HEK293T (cell line): ENCODE measurements at regions not wholly inside any gene's neighbourhood (a gene's known extent, or its start where the extent isn't known, plus 50 kb on each side); places are given as distances from the start of the nearest gene placed in this dataset.

ENCODE experiments used
- CTBP1 ChIP-seq: fragments of 450-650 bp; IDR thresholded peaks from 2 replicates; pipeline ENCODE4 v1.6.1; 2016; ENCODE audit warnings: borderline replicate concordance
- FOXA1 ChIP-seq: fragments of 450-650 bp; IDR thresholded peaks from 2 replicates; pipeline ENCODE4 v1.6.1; 2016; ENCODE audit warnings: mild to moderate bottlenecking
- FOXK2 ChIP-seq: fragments of 450-650 bp; IDR thresholded peaks from 2 replicates; pipeline ENCODE4 v1.6.1; 2016; ENCODE audit warnings: mild to moderate bottlenecking
- FOXM1 ChIP-seq: fragments of 450-650 bp; IDR thresholded peaks from 2 replicates; pipeline ENCODE4 v1.6.1; 2017; ENCODE audit warnings: mild to moderate bottlenecking, borderline replicate concordance
- HDGF ChIP-seq: fragments of 450-650 bp; IDR thresholded peaks from 2 replicates; pipeline ENCODE4 v1.6.1; 2017; ENCODE audit warnings: antibody characterized with exemption, borderline replicate concordance
- L3MBTL2 ChIP-seq: fragments of 450-650 bp; conservative IDR thresholded peaks from 2 replicates; pipeline ENCODE4 v1.6.1; 2016; ENCODE audit warnings: mild to moderate bottlenecking
- SP1 ChIP-seq: fragments of 450-650 bp; IDR thresholded peaks from 2 replicates; pipeline ENCODE4 v1.6.1; 2017
- TARDBP ChIP-seq: fragments of 450-650 bp; IDR thresholded peaks from 2 replicates; pipeline ENCODE4 v1.6.1; 2016
- TF ChIP-seq, protein P1 (sequence below): fragments of 450-650 bp; IDR thresholded peaks from 2 replicates; pipeline ENCODE4 v1.6.1; 2016

DNA sequence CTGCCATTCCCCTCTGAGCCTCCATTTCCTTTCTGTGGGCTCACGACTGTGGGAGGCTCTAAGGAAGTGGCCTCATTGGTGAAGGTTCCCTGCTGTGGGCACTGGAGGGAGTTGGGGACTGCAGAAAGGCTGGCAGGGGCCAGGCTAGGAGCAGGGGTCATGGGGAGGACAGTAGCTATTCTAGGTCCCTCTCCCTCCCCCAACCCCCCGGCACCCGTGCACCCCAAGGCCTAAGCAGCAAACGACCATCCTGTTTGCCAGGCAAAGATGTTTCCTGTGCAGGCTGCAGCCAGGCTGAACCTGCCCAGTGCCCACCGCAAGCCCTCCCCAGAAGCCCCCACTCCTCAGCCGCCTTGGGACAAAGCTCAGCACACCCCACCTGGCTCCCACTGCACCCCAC, 189.4 kb downstream of the MN1 start:
- no peak for TF ChIP-seq TARDBP
- no peak for TF ChIP-seq SP1
- no peak for TF ChIP-seq FOXA1
- TF ChIP-seq FOXK2, result no peak
- no peak for TF ChIP-seq CTBP1
- TF ChIP-seq, protein P1, sequence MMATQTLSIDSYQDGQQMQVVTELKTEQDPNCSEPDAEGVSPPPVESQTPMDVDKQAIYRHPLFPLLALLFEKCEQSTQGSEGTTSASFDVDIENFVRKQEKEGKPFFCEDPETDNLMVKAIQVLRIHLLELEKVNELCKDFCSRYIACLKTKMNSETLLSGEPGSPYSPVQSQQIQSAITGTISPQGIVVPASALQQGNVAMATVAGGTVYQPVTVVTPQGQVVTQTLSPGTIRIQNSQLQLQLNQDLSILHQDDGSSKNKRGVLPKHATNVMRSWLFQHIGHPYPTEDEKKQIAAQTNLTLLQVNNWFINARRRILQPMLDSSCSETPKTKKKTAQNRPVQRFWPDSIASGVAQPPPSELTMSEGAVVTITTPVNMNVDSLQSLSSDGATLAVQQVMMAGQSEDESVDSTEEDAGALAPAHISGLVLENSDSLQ, result no peak
- no peak for TF ChIP-seq FOXM1
- TF ChIP-seq L3MBTL2, result no peak
- TF ChIP-seq HDGF, result no peak
